Mucosa of gallbladder (tissue), 1 donor: ENCODE measurements at regions not wholly inside any gene's neighbourhood (a gene's known extent, or its start where the extent isn't known, plus 50 kb on each side); places are given as distances from the start of the nearest gene placed in this dataset.

Experiments used
- DNase-seq: peaks from one replicate; pipeline ENCODE4 v3.0.0-alpha.2; 2020; ENCODE audit warnings: low spot score
- donor health status: DM: no; HTN: no; CAD: no.

DNA sequence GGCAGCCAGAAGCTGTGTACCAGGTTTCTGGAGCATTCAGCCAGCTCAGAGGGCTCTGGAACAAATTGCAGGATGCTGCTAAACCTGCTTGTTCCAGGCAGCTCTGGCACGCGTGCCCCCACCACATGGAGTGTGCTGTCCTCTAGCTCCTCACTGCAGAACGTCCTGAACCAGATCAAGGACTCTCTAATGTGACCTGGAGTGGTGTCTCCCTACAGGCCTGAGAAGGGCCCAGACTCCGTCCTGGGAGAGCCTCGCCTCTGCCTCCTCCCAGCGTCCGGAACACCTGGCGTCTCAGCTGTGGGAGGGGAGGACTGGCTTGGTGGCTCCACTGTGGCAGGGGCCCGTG is 115.6 kb upstream of the GPC1 start:
- DNase-seq = no peak

DNA sequence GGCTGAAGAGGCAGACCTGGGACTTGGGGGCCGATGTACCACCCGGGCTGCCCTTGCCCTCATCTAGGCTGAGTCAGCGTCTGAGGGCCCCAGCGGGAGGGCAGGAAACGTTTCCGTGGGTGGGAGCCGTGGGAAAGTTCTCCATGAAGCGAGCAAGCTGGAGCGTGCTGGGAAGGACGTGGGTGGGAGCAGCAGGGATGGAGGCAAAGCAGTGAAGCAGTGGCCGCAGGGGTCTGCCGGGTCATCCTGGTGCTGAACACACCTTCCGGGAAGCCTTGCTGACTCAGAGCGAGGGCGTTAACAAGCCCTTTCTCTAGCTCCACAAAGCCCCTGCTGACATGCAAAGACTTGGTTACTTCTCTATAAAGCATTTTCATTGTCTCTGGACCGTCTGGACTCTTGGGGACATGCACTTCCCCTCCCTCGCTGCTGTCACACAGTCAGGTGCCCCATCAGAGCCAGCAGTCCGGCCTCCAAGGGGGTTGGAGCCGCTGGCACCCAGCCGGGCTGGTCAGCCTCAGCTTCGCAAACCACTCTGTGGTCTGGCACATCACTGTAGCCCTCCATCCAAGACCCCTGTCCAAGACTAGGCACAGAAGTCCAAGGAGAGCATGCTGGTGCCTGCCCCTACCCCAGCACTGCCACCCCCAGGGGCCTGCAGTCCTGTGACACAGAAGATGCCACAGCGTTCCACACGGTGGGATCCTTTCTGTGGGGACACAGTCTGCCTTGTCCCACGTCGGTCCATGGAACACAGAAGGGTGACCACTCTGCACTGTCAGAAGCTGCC is 115.1 kb upstream of the GPC1 start:
- DNase-seq = no peak

DNA sequence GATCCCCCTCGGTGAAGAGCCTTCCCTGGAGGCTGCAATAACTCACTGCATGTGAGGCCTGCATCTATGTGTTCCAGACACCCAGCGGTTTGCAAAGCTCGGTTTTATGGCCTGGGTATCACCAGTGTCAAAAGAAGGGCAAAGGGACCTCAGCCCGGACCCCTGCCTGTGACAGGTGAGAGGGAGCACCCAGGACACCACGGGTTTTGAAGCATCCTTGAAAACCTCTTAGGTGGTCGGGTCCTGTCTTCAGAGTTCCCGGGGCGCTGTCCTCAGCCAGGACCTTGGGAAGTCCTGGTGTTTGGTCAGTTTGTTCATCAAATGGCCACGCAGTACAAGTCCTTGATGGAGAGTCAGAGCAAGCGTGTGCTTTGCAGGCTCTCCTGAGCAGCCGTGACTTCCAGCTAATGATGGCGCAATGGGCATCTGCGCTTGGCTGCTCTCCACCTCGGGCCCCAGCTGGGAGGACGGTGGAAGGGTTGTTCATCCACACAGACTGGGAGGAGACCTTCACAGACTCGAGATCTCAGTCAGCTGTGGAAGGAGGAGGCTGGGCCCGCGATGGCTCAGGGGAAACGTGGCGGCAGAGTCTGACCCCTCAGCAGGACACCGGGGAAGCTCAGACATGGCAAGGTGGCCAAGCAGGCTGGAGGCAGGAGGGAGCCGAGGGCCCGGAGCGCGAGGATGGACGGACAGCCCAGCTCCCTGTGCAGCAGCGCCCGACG is 113.1 kb upstream of the GPC1 start:
- DNase-seq = no peak

GRCh38 chr2:240322991-240323390 is 112.5 kb upstream of the GPC1 start:
- no peak for DNase-seq

DNA sequence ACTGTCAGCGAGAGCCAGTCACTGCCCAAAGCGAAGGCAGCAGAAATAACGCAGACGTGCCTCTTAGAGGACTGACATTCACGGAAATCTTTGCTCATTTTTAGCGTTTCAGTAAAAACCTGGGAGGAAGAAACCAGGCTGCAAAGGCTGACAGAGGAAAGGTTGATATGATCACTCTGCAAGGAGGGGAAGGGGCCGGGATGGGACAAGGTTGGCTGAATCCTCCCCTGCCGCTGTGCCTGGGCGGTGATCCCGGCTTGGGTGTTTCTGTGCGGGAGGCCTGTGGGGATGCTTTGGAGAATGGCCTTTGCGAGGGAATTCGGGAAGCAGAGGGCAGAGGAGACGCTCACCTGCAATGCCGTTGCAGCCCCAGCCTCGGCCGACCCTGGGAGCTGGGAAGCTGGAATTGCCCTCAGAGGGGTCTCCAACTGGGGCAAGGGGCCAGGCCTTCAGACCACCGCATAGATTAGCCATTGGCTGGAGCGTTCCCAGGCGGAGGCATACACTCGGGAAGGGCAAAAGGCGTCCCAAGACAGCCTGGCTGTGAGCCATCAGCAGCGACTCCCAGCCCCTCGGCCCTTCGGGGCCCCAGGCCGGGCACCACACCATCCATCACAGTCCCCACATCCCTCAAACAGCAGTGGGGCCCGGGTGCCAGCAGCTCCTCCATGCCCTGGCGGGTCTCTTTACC is 111.7 kb upstream of the GPC1 start:
- DNase-seq = no peak

DNA sequence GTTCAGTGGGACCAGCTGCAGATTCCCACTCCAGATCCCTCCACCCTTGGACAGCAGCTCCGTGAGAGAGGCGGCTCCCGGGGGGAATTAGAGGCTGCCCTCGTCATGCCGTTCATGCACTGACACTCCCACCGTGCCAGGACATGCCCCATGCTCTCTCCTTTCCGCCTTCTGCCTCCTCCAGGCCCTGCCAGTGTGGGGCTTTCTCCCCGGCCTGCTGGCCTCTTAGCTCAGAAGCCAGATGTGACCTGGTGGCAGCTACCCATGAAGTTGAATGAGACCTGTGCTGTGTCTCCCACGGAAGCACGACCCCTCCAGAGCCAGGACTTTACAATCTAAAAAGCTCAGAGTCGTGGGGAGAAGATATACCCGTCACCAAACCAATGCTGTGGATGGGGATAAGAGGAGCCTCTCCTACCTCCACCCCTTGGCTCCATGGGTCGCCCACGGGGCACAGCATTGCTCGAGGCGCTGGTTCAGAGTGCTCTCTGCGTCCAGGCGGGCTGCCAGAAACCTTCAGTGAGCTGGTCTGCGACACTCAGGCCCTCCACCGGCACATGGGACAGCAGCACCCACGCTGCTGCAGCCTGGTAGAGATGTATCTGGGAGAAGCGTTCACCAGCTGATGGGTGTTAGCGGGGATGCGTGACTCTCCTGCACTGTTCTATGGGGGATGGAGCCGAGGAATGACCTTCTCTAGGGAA is 111.0 kb upstream of the GPC1 start:
- DNase-seq = no peak

DNA sequence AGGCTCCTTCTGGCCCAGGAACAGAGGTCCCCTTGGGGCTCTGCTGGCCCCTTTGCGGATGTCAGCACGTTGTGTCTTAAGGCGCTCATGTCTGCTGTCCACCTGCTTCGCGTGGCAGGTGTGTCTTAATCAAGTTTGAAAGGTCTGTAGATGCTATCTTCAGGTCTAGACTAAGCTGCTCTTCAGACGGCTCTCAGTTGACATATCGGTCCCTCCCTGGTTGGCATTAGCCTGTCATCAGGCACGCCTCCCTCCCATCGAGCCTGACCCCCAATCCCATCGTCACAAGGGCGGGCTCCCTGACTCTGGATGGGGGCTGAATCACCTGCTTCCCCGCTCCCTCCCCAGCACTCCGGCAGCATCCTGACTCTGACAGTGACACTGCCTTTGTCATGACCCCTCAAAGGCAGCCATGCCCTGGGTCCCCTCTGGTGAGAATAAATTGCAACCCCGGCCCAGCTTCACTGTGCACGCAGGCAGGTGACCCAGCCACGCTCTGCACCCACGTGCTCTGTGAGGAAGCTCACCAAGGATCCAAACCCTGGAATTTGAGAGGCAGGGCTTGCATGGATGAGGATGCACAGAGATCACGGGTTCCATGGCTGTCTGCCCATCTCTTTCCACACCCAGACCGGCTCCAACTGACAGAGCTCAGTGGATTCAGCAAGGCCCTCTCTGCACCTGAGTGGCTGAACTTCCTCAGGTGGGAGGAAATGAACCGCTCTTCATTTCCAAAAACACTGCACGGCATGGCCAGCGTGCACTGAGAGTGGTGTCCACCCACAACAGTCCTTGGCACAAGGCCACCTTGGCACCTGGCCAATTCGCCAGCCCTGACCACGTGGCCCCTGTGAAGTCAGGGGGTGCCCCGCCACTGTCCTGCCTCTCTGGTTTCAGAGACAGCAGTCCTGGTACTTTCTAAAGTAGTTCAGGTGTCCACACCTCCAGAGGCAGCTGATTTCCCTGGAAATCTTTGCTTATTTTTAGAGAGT is 110.2 kb upstream of the GPC1 start:
- DNase-seq = no peak

DNA sequence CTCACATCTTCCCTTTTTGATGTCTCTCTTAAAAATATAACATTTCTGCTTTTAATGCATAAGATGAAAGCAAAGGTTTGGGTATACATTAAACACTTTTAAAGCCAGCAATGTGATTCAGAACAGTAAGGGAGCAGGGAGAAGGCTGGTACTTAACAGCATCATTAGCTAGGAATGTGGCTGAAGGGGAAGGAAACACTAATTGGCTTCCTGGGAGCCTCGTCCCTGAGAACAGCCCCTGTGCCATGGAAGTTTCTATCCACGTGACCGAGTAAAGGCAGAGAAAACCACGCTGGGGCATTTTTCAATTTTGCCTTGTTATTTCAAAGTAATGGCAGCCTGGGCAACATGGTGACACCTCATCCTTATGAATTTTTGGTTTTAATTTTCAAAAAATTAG is 109.2 kb upstream of the GPC1 start:
- DNase-seq = no peak

- no peak for DNase-seq
Observed at GRCh38 chr2:240326886-240327285, 108.6 kb upstream of the GPC1 start.

DNA sequence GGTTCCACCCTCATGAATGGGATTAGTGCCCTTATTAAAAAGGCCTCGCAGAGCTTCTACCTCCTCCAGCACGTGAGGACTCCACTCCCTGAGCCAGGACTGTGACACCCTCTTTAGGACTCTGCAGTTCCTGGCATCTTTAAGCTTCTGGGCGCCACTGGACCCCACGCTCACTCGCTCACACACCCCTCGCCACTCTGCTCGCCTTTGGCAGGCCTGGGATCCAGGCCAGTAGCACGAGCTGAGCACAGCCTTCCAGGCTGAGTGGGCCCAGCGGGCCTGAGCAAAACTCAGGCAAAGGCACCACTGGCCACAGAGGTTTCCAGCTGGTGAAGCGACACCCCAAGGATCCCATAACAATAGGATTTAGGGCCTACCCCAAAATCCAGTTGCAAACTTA is 107.9 kb upstream of the GPC1 start:
- no peak for DNase-seq

DNA sequence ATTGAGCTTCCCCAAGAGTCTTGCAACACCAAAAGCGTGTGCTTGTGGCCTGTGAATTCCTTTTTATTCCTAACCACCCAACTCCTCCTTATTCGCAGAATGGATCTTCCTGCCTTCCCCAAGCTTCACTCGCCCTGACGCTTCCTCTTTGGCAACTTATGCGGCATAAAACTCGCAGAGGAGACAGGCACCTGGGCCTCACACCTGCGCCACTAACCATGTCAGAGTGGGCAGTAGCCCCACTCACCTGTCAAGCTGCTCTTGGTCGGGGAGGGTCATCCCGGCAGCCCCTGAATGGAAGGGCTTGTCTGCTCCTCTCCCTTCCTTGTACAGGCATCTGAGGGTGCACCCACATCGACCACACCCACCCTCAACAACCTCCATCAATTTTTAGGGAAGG is 106.9 kb upstream of the GPC1 start:
- DNase-seq = no peak

DNA sequence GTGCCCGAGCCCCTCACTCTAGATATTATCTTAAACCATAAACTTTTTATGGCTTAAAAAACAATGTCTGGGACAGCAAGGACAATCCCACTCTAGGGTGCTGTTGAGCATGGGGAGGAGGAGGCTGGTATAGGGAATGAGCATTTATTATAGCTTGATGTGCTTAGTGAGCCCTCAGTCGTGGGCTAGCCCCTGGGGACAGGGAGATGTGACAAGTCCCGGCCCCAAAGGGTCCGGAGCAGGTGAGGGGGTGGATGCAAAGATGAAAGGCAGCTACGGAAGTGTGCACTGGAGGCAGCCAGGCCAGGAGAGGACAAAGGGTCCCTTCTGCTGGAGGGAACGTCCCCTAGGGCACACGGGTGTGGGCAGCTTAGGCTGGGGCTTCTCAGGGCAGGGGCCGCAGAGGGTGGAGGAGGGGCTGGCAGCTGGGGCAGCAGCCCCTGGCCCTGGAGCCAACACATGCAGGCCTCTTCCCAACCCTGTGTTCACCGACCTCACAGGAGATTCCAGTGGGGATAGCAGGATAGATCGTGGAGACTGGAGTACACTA is 106.3 kb upstream of the GPC1 start:
- DNase-seq = no peak

- no peak for DNase-seq
Observed at GRCh38 chr2:240329778-240330177, 105.7 kb upstream of the GPC1 start.

- peak; percentile 56 for DNase-seq
Observed at GRCh38 chr2:240333985-240334384, 101.5 kb upstream of the GPC1 start.

DNA sequence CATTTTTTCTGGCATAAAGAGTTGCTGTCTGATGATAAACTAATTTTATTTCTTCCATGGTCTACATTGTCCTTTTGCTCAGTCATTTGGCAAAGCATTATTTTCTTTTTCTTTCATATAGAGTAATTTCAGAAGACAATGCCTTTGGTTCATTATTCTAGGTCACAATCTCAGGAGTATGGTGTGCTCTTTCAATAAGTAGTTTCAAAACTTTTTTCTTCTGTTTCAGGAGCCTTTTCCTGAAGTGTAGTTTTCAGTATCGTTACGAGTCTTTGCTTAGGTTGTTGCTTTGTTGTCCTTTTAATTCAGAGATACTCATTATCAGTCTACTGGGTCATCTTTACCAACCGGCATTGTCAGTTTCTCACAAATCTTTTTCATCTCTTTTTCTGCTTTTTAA is 100.4 kb upstream of the GPC1 start:
- DNase-seq = no peak

DNA sequence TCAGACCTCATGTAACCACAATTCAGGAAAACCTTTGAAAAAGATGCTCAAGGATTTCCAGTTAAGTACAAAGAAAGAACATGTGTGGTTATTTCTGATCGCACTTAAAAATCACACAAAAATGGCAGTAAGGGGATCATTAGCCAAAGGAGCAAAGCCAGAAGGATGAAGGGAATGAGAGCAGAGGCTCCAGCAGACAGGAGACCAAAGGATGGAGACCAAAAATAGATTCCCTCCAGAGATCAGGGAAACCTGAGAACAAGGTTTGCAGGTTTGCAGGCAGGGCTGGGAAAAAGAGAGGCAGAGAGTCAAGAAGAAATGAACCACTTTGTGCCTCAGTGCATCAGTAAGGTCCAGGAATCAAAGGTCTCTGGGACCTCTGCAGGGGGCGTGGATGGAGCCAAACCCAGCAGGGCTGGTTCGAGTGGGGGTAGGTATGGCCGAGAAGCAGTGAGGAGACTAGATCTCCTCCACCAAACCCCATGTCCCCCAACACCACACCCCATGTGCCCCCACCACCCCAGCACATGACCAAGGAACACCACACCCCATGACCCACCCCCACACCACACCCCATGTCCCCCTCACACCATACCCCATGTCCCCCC is 98.5 kb upstream of the GPC1 start:
- DNase-seq = no peak

GRCh38 chr2:240338274-240338673 is 97.2 kb upstream of the GPC1 start:
- no peak for DNase-seq

DNA sequence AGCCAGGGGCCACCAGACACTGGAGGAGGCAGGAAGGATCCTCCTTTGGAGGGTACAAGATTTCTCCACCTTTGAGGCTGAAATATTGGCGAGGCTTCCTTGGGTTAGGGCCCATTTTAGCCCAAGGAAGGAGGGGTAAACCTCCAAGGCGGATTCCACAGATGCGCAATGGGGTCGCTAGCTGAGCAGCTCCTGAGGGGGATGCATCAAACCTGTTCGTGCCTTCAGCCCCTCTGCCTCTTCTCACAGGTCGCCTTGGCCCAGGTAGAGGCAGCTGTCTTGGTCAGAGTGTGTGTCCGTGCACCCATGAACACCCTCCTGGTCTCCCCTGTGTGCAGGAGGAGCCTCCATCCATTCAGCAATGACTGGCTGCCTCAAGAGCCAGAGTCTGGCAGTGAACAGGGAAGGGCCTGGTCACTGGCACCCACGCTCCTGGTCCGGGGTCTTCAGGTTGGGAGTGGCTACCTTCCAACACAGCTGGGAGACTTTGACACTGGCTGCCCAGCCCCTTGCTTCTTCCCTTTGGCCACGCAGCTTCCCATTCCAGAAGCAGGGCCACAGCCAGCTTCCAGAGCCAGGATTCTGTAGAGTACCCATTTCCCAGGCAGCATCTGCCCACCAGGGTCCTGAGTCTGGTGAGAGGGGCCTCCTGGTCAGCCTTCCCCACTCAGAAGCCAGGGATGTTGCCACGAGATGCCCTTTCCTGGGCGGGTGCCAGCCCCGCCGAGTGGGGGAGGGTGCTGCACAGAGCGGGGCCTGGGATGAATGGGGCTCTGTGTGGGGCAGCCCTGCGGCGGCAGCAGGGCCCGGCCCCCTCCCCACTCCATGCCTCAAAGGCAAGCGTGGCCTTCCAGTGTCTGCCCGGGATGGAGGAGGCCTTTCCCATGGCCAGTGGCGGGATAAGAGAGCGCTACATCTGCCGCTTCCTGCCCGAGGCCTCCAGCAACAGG is 95.8 kb upstream of the GPC1 start:
- no peak for DNase-seq

- no peak for DNase-seq
Observed at GRCh38 chr2:240340361-240340761, 95.1 kb upstream of the GPC1 start.
